ENCODE measurements at regions not wholly inside any gene's neighbourhood (a gene's known extent, or its start where the extent isn't known, plus 50 kb on each side); places are given as distances from the start of the nearest gene placed in this dataset. TPM values are rescaled to one million over a fixed set of nuclear protein-coding genes. Genes with fewer than 3 reads are reported as not detected.

GRCh38 chr4:61128682-61129081 lies 71.4 kb upstream of the ADGRL3 start:
- Mint-ChIP-seq H3K36me3 (no peaks in the 10 kb centered on the region), H3K4me3 (no peak overlapping the region), H3K27ac (no peak overlapping the region), H3K9me3 (no peaks in the 10 kb centered on the region), H3K4me1 (ENCODE audit: unreplicated experiment) (peaks cover 4% of the 10 kb centered on the region), H3K27me3 (no peaks in the 10 kb centered on the region)
- TF ChIP-seq CTCF (conservative IDR thresholded peaks at IDR 0.05): no peak
- no peak for DNase-seq (ENCODE audit: extremely low spot score, unreplicated experiment)

- no peaks in the 10 kb centered on the region for H3K9me3 Mint-ChIP-seq
- H3K4me1 Mint-ChIP-seq (ENCODE audit: unreplicated experiment): peaks cover 4% of the 10 kb centered on the region
- TF ChIP-seq CTCF (conservative IDR thresholded peaks at IDR 0.05): no peak
- no peak overlapping the region for H3K4me3 Mint-ChIP-seq
- DNase-seq (ENCODE audit: extremely low spot score, unreplicated experiment): no peak
- H3K27ac Mint-ChIP-seq: no peak overlapping the region
- H3K36me3 Mint-ChIP-seq: no peaks in the 10 kb centered on the region
- H3K27me3 Mint-ChIP-seq: no peaks in the 10 kb centered on the region
Observed at GRCh38 chr4:61129971-61130370, 70.2 kb upstream of the ADGRL3 start.

DNA sequence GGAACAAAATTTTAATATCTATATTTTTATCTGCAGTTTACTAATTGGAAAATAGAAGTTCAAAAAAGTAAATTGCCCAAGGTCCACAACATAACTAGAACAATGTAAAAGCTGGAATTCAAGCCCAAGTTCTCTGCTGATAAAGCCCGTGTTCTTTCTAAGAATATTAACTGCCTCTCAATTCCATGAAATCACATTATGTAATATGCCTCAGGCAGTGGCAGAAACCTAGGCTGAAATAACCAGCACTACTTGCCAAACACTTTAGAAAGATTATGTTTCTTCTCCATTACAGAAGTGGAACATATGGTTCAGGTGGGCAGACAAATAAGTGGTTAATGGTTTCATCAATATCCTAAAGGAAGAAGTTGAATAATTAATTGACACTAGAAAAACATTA lies 56.7 kb upstream of the ADGRL3 start:
- DNase-seq (ENCODE audit: extremely low spot score, unreplicated experiment): no peak
- Mint-ChIP-seq H3K27me3 (no peaks in the 10 kb centered on the region), H3K4me1 (ENCODE audit: unreplicated experiment) (peaks cover 3% of the 10 kb centered on the region), H3K27ac (no peak overlapping the region), H3K36me3 (no peaks in the 10 kb centered on the region), H3K4me3 (no peak overlapping the region), H3K9me3 (no peaks in the 10 kb centered on the region)
- TF ChIP-seq CTCF (conservative IDR thresholded peaks at IDR 0.05): no peak

GRCh38 chr4:61149278-61149677 lies 50.8 kb upstream of the ADGRL3 start:
- no peak for DNase-seq (ENCODE audit: extremely low spot score, unreplicated experiment)
- no peak for TF ChIP-seq CTCF (conservative IDR thresholded peaks at IDR 0.05)
- Mint-ChIP-seq H3K4me3 (no peak overlapping the region), H3K36me3 (no peaks in the 10 kb centered on the region), H3K27me3 (no peaks in the 10 kb centered on the region), H3K9me3 (no peaks in the 10 kb centered on the region), H3K27ac (no peak overlapping the region), H3K4me1 (ENCODE audit: unreplicated experiment) (no peaks in the 10 kb centered on the region)

Small RNA genes in the stretch of these regions (microRNA-seq; reads per million reads assigned to microRNA genes)
- not detected for gene MIR548AG1

Measured in type B pancreatic cell (in vitro differentiated cells).